ENCODE measurements at regions not wholly inside any gene's neighbourhood (a gene's known extent, or its start where the extent isn't known, plus 50 kb on each side); places are given as distances from the start of the nearest gene placed in this dataset.
A peak's percentile ranks its signal among the peaks of the same experiment; 100 is the strongest.

DNA sequence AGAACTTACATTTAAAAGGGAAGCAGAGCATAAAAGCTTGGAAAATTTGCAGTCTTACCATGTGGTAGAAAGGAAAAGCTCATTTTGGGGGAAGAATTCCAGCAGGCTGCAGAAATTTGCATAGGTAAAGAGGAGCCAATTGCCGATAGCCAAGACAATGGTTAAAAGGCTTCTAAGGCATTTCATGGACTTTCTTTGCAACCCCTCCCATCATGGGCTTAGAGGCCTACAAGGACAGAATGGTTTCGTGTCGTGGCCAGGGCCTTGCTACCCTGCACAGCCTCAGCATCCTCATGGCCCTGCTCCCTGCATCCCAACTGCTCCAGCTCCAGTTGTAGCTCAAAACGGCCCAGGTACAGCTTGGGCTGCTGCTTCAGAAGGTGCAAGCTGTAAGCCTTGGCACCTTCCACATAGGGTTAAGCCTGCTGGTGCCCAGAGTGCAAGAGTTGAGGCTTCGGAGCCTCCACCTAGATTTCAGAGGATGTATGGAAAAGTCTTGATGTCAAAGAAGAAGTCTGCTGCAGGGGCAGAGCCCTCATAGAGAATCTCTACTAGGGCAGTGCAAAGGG, 420.3 kb downstream of the PCDH17 start:
- DNase-seq, result no peak

DNA sequence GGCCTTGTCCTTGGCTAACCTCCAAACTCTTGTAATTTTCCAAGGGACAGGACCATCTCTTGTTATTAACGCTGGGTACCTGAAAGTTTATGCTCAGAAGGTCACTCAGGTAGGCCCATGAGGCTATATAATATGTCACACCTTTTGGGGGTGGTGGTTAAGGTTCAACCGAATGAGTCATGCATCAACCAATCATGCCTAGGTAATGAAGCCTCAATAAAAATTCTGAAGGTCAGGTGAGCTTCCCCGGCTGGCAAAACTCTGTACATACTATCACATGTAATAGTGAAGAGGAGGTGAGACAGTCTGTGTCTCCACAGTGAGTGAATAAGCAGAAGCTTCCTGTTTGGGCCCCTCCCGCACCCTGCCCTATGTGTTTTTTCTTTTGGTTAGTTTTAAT, 424.9 kb downstream of the PCDH17 start:
- no peak for DNase-seq

DNA sequence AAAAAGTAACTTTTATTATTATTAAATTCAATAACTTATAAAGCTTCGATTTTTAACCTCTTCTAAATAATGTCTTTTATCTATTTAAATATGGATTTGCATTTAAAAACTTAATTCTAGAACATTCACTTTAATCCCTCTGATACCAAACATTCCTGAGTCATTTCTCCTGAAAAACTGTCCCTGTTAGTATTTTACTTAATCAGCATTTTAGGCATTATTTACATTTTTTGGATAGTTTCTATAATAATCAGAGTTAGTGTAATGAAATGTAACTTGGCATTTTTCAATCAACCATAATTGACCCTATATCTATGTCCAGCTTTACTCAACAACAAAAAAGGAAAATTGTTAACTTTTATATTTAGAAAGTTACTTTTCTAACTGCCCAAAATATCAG, 428.1 kb downstream of the PCDH17 start:
- no peak for DNase-seq

DNA sequence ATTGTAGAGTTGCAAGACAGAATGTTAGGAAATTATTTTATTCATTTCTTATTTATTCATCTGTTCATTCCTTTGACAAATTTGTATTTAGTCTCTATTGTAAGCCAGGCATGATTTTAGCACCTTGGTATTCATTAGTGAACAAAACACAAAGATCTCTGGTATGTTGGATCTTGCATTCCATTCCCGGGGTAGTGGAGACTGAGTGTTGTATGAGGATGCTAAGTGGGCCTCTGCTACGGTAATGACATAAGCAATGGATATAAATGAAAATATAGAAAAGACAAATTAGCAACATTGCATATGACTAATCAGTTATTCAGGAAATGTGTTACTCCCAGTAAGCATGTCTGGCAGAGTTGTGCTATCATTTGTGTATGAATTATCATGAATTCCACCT, 449.3 kb downstream of the PCDH17 start:
- DNase-seq, result no peak

DNA sequence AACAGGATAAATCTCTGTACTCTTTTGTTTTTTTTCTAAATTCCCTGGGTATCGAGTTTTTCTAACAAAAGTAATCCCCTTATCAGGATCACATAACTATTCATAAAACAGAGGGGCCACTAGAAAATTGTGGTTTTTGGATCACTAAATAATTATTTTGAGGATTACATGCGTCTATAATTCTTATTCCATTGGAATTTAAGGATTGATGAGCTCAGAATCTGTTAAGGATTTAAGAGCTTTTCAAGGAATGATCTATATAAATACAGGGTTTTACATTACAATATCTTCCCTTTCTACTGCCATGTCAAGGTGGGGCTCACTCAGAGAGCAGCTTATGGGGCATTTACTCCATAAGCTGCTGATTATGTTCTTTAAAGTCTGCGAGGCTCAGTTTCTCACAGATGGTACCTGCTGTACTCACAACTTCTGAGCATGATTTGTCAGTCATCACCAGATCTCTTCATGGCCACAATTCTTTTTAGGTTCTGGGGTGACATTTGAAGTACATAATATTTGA, 449.8 kb downstream of the PCDH17 start:
- DNase-seq, result no peak

DNA sequence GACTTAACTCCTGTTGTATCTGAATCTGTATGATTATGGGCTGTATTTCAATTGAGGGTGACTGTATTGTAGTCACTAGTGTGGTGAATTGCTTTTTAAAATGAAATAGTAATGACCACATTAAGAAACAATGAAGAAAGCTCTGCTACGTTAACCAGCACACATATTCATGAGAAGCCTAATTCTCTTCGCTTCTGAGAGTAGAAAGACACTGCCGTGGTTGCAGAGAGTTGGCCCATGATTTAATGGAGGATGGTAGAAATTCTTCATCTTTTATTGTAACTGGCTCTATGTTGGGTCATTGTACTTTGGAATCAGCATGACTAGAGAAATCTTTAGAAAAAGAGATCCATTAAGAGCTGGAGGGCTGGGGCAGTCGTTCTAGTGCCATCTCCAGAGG, 451.5 kb downstream of the PCDH17 start:
- no peak for DNase-seq

DNA sequence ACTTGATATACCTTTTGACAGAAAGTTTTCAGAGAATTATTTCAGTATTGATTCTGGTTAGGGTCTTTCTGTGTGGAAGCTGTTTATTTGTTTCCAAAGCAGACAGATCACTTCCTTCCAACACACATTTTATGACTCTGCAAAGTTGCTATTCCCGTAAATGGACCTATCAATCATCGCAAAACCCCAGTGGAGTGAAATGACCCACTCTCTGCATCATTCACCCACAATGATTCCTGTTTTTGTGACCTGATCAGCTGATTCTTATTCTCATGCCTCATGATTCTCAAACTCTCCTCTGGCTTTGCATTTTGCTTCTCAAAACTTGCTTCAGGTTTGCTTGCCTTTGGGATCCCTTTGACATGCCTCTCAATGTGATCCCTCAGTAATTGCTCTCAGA, 453.7 kb downstream of the PCDH17 start:
- no peak for DNase-seq

DNA sequence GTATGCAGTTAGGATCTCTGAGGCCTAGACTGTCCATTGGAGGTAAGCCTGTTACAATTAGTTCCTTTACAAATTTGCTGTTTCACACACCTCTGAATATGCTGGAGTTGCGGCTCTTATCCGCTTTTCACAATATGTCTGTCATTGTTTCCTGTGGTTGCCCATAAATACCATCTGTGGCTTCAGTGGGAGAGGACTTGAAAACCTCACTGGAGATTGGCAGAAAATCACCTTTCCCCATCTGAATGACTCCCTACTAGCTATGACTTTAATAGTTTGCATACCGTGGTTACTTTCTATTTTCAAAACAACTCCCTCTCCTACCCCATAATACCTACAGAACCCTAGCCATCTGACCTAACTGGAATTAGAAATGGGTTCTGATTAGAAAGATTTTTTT, 454.3 kb downstream of the PCDH17 start:
- DNase-seq, result no peak

DNA sequence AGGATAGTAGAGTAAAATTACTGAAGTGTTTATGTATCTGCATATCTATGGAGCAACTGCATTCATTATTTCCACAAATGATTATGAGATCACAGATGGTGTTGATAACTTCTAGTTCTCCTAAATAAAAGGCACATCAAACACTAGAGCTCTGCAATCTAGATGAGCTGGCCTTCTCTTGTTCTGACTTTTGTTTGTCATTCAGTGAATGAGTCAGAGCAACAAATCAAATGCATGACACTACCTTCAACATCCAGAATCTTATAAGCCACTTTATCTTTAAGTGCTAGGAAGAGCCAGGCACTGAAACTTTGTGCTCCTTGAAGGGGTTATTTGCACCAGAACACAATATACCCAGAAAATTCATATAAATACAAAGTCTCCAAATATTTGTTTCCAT, 456.0 kb downstream of the PCDH17 start:
- no peak for DNase-seq

DNA sequence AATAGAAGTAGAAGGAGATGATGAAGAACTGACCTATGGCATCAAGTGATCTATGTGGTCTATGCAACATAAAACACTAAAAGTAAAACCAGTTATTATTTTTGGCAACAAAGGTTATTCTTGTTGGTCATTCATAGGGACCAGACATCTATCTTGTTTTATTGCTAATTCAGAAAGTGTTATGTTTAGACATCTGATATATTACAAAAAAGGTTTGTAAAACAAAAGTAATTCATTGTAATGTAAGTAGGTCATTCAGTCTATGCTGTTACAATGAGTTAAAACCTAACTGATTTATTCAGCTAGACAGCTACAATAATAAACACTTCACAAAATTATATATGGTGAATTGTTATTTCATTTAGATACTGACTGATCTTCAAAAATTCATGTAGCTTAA, 461.9 kb downstream of the PCDH17 start:
- no peak for DNase-seq

DNA sequence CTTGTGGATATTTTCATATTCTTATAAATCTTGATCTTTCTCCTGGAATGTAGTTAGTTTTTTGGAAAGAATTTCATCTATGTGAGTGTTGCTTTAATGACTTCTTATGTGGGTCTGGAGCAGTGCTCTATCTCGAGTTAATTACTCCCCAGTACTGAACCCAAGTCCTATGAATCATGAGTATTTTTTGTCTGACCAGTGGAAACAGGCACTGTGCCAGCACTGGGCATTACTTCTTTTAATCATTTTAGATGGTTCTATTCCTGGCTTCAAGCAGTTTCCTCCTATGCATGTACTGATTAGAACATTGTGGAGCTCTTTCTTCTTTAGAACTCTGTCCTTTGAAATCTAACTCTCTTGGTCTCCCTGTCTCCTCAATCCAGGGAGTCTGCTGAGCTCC, 466.3 kb downstream of the PCDH17 start:
- no peak for DNase-seq

DNA sequence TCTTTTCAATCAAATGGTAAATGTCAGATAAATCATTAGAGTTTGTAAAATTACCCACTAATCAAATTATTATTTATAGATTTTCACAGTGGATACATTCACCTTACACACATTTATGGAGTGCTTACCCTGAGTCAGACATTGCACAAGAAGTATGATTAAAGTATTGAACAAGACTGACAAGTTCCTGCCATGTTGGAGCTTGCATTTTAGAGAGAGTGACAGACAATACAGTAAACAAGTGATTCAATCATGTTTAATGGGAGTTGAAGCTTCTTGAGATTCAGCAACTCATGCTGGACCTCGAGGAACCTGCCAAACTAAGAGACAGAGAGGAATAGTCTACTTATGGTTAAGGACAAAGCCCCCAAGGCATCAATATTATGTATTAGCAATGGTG, 487.8 kb downstream of the PCDH17 start:
- no peak for DNase-seq

DNA sequence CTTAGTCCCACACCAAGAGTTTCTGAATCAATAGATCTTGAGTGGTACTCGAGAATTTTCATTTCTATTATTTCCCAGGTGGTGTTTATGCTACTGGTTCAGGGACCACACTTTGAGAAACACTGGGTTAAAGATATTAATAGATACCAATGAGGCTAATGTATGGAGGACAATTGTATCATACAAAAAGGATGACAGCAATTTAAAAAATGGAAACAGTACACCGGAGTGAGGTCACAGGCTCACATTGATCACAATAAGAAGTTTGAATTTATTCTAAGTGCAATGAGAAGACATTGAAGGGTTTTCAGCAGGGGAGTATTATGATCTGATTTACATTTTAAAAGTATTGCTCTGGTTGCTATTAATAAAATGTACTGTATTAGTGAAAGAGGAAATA, 488.3 kb downstream of the PCDH17 start:
- DNase-seq, result no peak

DNA sequence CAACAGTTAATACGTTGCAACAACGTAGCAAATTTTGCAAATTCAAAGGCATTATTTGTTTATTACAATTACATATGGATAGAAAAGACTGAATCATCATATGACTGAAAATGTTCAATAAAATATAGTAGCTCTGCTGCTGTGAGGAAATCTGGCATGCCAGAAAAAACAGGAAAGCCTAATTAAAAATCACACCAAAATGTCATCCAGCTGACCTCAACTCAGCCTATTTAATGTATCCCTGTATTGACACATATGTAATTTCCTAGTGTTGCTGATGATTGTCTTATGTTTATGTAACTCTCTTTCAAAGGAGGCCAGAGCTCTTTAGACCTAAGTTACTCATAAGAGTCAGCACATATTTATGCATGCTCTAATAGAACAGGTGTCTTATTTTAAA, 495.0 kb downstream of the PCDH17 start:
- no peak for DNase-seq

DNA sequence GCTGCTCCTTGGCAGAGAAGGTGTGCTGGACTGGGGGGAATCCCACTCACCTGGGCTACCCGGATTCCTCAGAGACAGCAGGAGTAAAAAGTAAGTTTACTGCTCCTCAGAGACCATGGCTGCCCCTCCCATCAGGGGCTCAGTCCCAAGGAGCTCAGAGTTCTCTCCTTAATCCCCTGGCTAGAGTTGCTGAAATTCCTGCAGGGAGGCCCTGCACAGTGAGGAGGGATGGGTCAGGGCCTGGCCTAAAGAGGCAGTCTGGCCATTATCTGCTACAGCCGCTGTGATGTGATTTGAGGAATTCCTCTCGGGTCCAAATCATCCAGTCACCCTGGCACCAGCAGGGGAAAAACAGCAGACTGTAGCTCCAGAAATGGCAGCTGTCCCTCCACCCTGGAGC, 502.5 kb downstream of the PCDH17 start:
- peak; percentile 54 for DNase-seq

DNA sequence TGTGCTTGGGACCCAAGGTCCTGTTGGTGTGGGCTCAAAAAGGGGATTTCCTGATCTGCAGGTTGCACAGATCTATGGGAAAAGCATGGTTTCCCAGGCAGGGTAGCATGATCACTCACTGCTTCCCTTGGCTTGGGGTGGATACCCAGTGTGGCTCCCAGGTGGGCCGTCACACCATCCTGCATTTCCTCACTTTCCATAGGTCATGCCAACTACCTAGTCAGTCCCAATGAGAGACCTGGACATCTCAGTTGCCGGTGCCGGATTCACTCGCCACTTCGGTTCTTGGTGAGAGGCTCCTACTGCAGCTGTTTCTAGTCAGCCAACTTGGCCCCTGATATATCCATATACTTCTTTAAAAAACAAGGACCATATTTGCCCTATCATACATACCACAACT, 503.0 kb downstream of the PCDH17 start:
- DNase-seq, result no peak

DNA sequence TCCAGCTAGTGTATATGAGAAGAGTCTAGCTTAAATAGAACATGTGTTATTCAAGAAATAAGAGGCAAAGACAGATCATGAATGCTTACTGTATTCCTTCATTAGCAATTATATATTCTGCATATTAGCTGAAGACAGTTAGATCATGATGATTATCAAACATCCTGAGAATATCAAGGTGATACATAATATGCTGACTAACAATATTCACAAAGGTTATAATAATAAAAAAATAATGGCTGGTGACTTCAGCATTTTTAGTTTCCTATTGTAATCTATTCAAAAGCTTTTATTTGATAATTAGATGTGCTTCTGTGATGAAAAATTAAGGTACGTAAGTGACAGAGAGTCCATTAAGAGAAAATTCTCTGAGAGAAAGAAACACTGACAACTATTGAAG, 511.4 kb downstream of the PCDH17 start:
- DNase-seq, result no peak

DNA sequence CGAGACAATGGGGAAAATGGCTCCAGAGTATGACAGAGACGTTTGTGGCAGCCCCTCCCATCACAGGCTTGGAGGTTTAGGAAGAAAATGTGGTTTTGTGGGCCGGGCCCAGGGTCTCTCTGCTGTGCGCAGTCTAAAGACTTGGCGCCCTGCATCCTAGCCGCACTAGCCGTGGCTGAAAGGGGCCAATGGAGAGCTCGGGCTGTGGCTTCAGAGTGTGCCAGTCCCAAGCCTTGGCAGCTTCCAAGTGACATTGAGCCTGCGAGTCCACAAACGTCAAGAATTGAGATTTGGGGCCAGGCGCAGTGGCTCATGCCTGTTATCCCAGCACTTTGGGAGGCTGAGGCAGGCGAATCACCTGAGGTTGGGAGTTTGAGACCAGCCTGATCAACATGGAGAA, 513.1 kb downstream of the PCDH17 start:
- no peak for DNase-seq

DNA sequence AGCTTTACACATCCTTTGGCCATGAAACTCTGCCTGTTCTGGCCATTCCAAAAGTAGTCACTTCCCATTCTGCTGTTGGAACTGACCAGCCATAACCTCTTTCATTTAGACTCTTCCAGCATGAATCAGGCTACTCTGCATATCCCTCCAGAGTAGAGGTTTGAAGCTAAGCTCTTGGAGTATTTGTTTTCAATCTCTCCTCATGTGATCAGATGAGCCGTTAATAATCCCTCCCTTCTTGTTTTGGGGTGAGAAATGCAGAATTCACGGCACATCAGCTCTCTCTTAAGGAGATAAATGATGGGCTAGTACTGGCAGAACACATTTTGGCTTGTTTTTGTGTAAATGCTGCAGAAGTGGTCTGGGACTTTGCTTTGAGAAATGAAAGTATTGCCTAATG, 519.9 kb downstream of the PCDH17 start:
- no peak for DNase-seq

DNA sequence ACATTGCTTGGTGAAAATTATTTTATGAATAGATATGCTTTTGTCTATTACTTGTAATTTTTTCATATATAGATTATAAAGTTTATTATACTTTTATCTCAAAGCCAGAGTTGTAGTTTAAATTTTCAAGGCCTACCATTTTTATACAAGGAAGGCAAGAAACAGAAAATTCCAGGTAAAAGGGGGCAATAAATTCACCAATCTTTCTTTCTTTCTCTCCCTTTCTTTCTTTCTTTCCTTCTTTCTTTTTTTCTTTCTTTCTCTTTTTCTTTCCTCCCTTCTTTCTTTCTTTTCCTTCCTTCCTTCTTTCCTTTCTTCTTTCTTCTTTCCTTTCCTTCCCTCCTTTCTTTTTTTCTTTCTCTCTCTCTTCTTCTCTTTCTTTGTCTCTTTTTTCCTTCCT, 529.4 kb downstream of the PCDH17 start:
- DNase-seq, result no peak

DNA sequence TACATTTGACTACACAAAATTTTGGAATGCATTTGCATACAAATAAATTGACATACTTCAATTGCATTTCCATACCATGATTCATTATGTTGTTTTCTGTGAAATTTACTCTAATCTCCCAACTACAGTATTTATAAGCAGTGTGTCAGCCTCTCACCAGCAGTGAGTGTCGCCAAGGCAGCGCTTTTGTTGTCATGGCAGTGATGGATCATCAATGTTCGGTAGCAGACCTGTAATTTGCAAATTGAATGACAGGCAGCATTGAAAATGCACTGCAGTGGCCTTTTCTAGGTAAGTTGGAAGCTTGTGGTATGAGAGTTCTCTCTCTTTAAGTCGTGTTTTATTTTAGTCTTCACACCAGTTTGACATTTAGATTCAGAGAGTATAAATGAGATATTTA, 534.1 kb downstream of the PCDH17 start:
- DNase-seq, result no peak

DNA sequence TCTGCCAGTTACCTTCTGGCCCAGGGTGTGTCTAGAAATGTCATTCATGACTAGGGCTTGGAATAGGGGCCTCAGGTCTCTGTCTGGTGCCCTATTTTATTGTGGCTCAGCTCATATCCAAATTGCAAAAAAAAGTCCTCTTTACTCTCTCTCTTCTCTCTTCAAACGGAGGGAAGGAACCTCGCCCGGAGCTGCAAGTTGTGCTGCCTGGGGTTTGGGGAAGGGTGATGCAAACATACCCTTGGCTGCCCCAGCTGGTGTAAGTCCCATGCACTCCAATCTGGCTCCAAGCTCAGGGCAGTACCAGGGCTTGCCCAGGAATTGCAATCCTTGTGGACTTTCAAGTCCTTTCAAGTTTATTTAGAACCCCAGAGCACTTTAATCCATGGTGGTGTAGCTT, 549.6 kb downstream of the PCDH17 start:
- no peak for DNase-seq

DNA sequence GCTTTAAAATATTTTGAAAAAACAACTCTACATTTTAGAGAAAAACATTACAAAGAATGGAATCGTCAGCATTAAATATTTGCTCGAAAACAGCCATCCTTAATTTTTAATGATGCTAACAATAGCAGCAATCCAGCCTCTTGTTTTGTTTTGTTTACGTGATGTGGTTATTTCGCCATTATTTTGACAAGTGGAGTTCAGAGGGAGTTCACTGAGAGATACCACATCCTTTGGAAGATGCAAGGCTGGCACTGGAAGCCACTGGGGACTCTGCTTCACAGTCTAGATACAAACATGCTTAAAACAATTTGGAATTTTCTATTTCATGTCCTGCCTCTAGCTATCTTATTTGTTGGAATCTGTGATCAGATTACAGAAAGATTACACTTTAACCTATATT, 556.3 kb downstream of the PCDH17 start:
- no peak for DNase-seq

DNA sequence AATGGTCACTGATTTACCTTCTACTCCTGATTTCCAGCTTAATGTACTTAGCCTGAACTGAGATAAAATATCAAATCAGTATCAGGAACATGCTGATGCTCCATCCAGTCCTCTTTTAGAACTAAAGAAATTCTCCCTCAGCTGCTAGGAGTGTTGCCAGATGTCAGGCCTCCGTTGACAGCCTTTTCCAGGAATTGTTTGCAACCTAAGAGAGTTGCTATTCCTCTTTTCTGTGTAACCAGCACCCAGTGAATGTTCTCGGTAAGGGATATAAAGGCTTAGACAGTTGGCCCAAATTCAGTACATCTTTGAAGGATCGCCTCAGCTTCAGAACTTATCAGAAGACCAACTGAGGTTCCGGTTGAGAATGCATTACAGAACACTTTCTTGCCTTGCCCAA, 559.0 kb downstream of the PCDH17 start:
- no peak for DNase-seq

DNA sequence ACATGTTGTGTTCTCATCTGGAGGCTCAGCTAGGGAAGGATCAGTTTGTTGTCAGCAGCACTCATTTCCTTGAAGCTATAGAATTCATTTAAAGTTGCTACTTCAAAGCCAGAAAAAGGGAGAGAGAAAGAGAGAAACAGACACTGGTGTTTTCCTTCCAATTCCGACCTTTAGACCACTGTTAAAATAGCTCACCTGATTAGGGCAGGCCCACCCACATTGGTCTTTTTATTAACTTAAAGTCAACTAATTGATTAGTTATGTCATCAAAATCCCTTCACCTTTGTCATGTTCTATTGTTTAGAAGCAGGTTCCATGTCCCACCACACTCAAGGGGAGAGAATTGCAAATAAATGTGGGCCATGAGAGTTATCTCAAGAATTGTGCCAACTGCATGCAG, 560.2 kb downstream of the PCDH17 start:
- no peak for DNase-seq

DNA sequence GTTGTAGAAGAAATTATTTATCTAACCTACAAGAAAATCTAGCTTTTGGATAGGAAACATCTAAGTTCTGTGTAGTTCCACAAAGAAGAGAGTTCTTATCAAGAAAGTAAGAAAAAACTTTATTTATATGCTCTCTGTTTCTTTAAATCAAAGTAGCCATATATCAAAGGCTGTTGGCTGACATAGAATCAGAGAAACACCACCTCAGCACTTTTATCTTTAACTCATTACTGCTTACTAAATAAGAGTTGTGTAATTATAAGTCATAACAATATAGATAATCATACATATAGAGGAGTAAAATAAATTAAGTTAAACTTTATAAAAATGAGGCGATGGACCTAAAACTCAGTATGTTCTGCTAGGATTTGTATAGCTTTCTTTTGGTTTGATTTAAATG, 570.6 kb downstream of the PCDH17 start:
- DNase-seq, result no peak

All from islet precursor cell (in vitro differentiated cells).